Kidney epithelial cell (primary cell): ENCODE measurements at regions not wholly inside any gene's neighbourhood (a gene's known extent, or its start where the extent isn't known, plus 50 kb on each side); places are given as distances from the start of the nearest gene placed in this dataset.

Experiments used
- DNase-seq: peaks from one replicate; pipeline ENCODE4 v3.0.0-alpha.2; 2010; ENCODE audit warnings: low read depth
- H3K27me3 ChIP-seq: 2 replicates; pipeline ENCODE4 v1.6.0; 2011; ENCODE audit warnings: low read length; ENCODE audit not compliant: control insufficient read depth, insufficient read depth
- H3K36me3 ChIP-seq: 2 replicates; pipeline ENCODE4 v1.5.1; 2011; ENCODE audit warnings: low read length; ENCODE audit not compliant: control insufficient read depth, insufficient read depth
- H3K4me3 ChIP-seq: 2 replicates; pipeline ENCODE4 v1.5.1; 2011; ENCODE audit warnings: low read depth, mild to moderate bottlenecking, control low read depth, low read length
- CTCF ChIP-seq: IDR thresholded peaks from 2 replicates; pipeline ENCODE4 v1.5.1; 2011; ENCODE audit warnings: mild to moderate bottlenecking, moderate library complexity, low read length, control low read depth, inconsistent platforms; ENCODE audit not compliant: insufficient read depth, poor library complexity, severe bottlenecking

GRCh38 chr2:19209575-19210341, 148.7 kb downstream of the OSR1 start:
- Histone ChIP-seq H3K36me3 (no peaks in the 10 kb centered on the region), H3K4me3 (no peak overlapping the region), H3K27me3 (no peaks in the 10 kb centered on the region)
- no peak for DNase-seq
- TF ChIP-seq CTCF: no peak

- Histone ChIP-seq H3K4me3 (no peak overlapping the region), H3K36me3 (no peaks in the 10 kb centered on the region), H3K27me3 (no peaks in the 10 kb centered on the region)
- TF ChIP-seq CTCF: no peak
- DNase-seq: no peak
Measured at GRCh38 chr2:19208479-19209199, 149.8 kb downstream of the OSR1 start.

GRCh38 chr2:19207452-19207851, 151.0 kb downstream of the OSR1 start:
- Histone ChIP-seq H3K27me3 (no peaks in the 10 kb centered on the region), H3K36me3 (no peaks in the 10 kb centered on the region), H3K4me3 (no peak overlapping the region)
- TF ChIP-seq CTCF: no peak
- DNase-seq: no peak

- Histone ChIP-seq H3K27me3 (no peaks in the 10 kb centered on the region), H3K4me3 (no peak overlapping the region), H3K36me3 (no peaks in the 10 kb centered on the region)
- TF ChIP-seq CTCF: no peak
- no peak for DNase-seq
Measured at GRCh38 chr2:19205983-19206533, 152.4 kb downstream of the OSR1 start.

- Histone ChIP-seq H3K4me3 (no peak overlapping the region), H3K27me3 (no peaks in the 10 kb centered on the region), H3K36me3 (no peaks in the 10 kb centered on the region)
- no peak for DNase-seq
- TF ChIP-seq CTCF: no peak
Measured at GRCh38 chr2:19203866-19204265, 154.6 kb downstream of the OSR1 start.
